ENCODE measurements at regions not wholly inside any gene's neighbourhood (a gene's known extent, or its start where the extent isn't known, plus 50 kb on each side); places are given as distances from the start of the nearest gene placed in this dataset.
"Not testable (repeated sequence)": the region's sequence is repeated elsewhere in the genome, so short reads cannot be mapped to it uniquely, and the experiment has no call there.

- TF ChIP-seq, protein P1, sequence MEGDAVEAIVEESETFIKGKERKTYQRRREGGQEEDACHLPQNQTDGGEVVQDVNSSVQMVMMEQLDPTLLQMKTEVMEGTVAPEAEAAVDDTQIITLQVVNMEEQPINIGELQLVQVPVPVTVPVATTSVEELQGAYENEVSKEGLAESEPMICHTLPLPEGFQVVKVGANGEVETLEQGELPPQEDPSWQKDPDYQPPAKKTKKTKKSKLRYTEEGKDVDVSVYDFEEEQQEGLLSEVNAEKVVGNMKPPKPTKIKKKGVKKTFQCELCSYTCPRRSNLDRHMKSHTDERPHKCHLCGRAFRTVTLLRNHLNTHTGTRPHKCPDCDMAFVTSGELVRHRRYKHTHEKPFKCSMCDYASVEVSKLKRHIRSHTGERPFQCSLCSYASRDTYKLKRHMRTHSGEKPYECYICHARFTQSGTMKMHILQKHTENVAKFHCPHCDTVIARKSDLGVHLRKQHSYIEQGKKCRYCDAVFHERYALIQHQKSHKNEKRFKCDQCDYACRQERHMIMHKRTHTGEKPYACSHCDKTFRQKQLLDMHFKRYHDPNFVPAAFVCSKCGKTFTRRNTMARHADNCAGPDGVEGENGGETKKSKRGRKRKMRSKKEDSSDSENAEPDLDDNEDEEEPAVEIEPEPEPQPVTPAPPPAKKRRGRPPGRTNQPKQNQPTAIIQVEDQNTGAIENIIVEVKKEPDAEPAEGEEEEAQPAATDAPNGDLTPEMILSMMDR (IDR thresholded peaks at IDR 0.05), result not testable (repeated sequence)
- not testable (repeated sequence) for TF ChIP-seq POLR2A (IDR thresholded peaks at IDR 0.05)
Measured at GRCh38 chr20:30669330-30670029, 588.0 kb upstream of the DEFB115 start.
